ENCODE measurements at regions not wholly inside any gene's neighbourhood (a gene's known extent, or its start where the extent isn't known, plus 50 kb on each side); places are given as distances from the start of the nearest gene placed in this dataset.

DNA sequence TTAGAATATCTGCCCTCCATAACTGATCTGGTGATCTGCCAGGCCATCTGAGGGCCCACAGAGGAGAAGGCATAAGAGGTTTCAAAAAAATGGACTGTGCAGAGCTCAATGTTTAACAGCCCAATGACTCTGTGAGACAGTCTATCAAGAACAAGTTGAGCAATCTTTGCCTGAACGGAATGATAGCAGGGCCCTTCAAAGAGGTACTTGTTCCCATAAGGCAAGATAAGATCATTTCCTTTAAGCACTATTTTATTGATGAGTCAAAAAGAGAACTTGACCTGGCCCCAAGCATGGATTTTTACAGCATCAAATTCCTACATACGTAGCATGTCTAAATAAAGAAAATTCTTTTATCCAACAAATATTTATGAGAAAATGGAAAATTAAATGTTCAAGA, 182.8 kb downstream of the IDS start:
- TF ChIP-seq, protein P1, sequence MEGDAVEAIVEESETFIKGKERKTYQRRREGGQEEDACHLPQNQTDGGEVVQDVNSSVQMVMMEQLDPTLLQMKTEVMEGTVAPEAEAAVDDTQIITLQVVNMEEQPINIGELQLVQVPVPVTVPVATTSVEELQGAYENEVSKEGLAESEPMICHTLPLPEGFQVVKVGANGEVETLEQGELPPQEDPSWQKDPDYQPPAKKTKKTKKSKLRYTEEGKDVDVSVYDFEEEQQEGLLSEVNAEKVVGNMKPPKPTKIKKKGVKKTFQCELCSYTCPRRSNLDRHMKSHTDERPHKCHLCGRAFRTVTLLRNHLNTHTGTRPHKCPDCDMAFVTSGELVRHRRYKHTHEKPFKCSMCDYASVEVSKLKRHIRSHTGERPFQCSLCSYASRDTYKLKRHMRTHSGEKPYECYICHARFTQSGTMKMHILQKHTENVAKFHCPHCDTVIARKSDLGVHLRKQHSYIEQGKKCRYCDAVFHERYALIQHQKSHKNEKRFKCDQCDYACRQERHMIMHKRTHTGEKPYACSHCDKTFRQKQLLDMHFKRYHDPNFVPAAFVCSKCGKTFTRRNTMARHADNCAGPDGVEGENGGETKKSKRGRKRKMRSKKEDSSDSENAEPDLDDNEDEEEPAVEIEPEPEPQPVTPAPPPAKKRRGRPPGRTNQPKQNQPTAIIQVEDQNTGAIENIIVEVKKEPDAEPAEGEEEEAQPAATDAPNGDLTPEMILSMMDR (IDR thresholded peaks at IDR 0.05) = no peak
- no peak for TF ChIP-seq ZFX (IDR thresholded peaks at IDR 0.05; ENCODE audit: borderline replicate concordance)

Data from 22Rv1 (cell line).